ENCODE measurements at regions not wholly inside any gene's neighbourhood (a gene's known extent, or its start where the extent isn't known, plus 50 kb on each side); places are given as distances from the start of the nearest gene placed in this dataset.
"Not testable (repeated sequence)": the region's sequence is repeated elsewhere in the genome, so short reads cannot be mapped to it uniquely, and the experiment has no call there.

GRCh38 chr16:29195116-29195872 is 210.4 kb downstream of the LAT start:
- DNase-seq: not testable (repeated sequence)

DNA sequence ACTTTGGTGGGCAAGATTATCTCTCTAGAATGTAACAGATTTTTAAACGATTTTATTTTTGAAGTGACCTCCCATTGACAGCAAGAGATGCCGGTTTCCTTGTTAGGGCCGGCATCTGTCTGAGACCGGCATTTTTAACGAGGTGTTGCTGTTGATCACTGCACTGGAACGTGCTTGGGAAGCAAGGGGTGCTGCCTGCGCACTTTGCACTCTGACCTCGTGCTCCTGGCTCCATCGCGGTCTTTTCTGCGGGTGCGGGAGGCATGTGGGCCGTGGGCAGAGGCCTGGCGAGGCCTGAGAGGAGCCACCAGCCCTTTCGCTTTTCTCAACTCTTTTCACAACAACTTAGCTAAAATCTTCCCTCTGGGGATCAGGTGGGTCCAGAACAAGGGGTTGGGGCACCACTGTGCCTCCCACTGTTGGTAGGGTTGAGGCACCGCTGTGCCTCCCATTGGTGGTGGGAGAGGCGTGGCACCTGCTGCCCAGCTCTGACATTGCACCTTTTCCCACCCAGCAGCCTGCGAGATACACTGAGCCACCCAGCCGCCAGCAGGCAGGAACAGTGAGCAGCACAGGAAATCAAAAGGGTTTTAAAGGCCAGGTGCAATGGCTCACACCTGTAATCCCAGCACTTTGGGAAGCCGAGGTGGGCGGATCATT is 209.5 kb downstream of the LAT start:
- DNase-seq: not testable (repeated sequence)

GRCh38 chr16:29193634-29194033 is 208.8 kb downstream of the LAT start:
- DNase-seq: not testable (repeated sequence)

- DNase-seq: not testable (repeated sequence)
Measured at GRCh38 chr16:29193248-29193574, 208.4 kb downstream of the LAT start.

DNA sequence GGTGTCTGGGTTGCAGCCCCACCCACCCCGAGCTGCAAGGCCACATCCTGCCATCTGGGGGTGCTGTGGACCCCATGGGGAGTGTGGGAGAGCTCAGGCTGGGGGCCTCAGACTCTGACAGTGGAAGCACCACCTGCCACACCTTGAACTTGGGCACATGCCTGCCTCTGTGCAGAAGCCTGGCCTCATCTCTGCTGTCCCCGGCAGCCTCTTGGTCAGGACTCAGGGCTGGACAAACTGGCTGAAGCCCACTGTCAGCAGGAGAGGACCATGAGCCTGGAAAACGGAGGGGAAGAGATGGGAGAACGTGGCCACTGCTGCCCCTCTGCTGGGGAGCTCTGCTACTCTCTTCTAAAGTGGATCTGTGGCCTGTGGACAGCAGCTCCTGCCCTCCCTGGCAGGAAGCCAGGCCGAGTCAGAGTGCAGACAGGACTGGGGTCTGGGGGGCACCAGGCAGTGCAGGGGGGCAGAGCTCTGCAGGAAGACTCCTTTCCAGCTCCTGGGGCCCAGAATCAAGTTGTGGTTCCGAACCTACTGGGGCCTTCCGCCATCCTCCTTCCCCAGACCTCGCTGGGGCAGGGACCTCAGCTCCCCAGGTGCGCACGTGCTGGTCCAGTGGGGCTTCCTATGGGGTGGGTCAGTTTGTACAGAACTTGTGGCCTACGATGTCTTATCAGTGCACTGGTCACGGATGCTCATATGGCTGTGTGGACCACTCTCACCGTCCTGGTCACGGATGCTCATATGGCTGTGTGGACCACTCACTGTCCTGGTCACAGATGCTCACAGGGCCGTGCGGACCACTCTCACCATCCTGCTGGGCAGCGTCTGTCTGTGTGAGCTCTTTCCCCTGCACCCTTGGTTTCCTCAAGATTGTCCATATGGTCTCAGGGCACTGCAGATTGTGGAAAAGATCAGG is 207.7 kb downstream of the LAT start:
- DNase-seq: no peak

DNA sequence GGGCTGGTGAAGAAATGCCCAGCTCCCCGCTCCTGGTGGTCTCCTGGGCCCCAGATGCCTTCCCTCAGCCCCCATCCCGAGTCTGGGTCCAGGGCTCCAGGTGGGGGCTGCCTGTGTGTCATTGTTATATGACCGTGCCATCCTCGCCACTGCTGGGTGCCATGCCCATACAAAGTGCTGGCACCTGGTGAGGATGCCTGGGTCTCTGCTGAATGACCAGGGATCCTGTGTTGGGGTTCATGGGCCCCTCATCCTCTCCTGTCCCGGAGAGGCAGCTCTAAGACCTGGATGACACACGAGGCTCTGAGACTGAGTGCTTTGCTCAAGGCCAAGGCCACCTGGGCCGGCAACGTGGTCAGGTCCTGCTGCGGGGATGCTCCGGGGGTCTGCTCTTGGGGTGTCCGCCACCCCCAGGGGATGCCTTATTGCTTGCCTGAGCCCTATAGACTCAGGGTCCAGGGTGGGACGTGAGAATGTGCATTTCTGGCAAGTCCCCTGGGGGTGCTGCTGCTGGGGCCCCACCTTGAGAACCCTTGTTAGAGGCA is 206.9 kb downstream of the LAT start:
- not testable (repeated sequence) for DNase-seq

DNA sequence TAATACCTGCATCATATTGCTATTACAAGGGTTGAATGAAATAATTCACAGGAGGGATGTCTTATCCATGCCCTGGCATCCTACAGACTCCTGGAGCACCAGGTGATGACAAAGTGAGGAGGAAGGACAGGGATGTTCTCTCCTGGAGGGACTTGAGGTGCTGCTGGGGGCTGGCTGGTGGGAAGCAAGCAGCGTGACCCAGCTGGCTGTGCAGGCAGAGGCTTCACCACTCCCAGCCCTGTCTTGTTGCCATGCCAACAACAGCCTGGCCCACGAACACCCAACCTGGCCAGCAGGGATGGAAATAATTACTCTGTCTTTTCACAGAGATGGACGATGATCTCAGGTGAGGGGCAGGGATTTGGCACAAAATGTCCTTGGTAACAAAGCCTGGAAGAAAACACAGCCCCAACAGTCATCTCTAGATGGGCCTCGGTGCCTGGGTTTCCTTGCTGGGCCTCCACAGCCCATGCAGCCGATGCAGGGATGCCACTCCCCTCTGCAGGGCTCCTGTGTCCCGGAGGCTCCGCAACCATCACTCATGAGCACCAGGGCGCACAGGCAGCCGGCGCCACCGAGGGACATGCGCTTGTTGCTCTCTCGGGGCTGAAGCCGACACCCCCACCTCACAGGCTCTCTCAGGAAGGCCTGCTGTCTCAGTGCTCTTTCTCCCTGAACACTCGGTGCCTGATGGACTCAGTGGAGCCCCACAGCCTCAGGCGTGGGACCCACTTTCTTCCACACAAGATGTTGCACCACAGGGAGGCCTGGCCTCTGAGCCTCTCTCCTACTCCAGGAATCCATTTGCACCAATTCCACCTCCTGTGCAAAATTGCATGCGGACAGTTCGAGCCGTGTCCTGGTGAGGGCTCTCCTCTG is 205.9 kb downstream of the LAT start:
- not testable (repeated sequence) for DNase-seq

DNA sequence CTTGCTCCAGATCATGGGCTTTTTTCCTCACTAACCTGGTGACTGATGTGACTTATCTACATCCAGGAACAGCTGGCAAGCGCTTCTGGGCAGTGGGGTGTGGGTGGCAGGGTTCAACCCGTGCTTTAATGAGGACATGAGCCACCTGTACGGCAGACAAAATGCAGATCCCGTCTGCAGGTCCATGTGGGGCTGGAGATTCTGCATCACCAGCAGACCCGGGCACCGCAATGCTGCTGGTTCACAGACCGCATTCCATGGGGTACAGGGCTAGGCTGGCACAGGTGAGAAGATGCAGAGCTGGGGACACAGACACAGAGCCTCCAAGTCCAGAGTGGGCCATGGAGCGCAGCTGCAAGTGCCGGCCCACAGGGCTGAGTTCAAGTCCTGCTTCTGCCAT is 204.0 kb downstream of the LAT start:
- not testable (repeated sequence) for DNase-seq

DNA sequence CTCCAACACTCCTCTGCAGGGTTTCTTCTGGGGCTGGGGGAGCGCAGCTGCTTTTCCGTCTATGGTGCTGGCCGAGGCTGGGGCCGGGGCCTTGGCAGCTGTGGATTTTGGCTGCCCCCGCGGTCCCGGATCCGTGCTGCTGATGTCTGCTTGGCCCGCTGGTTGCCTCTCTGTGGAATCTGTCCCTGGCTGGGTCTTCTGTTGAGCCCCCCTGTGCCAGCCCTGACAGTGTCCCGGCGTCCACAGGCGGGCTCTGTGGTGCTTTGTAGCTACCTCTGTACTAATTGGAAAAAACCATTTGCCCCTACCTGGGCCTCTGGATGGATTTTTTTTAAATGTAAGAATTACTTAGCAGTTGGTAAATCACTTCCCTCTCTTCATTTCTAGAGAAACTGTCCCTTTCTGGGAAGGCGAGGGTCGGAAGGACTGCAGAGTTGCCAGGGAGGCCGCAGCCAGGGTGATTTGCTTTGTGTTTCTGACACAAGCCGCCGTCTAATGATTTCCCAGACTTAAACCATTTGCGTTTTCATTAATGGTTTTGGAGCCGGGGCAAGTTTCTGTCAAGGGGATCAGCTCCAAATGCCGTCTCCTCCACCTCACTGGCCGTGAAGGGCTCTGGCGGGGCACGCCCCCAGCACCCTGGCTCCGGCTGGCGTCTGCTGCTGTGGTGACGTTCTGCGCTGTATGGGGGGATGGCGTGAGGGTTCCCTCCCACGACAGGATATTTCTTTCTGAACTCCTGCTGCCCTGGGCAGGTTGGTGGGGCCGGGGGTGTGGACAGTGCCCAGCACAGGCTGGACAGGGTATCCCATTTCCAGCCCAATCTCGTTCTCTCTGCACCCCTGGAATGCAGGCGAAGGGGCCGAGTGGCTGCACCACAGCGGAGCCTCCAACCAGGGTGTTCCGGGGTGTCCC is 201.7 kb downstream of the LAT start:
- DNase-seq: not testable (repeated sequence)

DNA sequence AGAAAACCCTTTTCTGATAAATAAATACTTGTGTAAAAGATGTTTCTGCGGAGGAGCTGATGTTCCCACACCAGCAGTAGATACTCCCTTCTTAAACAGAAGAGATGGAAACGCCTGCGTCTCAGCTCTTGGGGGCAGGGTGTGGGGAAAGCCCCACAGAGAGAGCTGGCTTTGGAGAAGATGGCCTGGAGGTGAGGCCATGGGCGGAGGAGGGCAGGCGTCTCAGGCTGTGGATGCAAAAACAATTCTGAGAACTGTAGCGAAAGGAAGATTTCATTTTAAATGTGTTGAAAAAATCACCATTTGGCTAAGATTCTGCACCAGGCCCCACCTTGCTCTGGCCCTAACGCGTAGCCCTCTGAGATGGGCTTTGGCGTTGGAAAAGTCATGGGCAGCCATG is 201.0 kb downstream of the LAT start:
- DNase-seq: not testable (repeated sequence)

- DNase-seq: not testable (repeated sequence)
Measured at GRCh38 chr16:29184738-29185438, 200.0 kb downstream of the LAT start.

GRCh38 chr16:29182940-29183868 is 198.4 kb downstream of the LAT start:
- not testable (repeated sequence) for DNase-seq

DNA sequence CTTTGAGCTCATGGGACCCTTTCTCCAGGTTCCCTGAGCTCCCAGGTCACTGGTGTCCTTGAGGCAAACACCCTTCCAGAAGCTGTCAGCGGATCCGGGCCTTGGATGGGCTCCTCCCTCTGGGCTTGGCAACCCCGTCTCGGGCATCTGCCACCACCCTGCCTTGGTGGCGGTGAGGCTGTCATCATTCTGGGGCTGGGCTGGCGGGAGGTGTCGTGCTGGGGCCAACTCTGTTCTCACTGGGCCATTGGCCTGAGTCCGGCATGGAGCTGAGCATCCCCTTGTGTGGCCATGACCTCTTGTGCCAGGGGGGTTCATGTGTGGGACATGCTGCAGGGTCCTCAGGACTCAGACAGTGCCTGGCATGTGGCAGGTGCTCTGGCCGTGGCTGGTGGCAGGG is 197.6 kb downstream of the LAT start:
- DNase-seq: no peak

DNA sequence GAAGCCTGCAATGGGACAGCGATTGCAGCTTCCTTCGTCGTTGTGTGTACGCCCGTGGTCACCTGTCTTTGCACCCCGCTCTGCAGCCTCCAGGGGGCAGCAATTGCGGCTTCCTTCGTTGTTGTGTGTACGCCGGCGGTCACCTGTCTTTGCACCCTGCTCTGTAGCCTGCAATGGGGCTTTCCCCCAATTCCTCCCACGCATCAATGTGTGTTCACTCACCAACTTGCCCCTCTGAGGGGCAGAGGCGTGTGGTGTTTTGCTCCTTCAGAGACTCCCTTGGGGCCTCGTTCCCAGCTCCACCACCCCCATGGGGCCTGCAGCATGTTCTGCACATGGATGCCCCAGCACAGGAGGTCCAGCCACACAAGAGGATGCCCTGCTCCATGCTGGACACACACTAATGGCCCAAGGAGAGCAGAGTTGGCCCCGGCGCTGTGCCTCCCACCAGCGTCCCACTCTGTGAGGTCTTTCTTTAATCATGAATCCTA is 197.1 kb downstream of the LAT start:
- DNase-seq: not testable (repeated sequence)

DNA sequence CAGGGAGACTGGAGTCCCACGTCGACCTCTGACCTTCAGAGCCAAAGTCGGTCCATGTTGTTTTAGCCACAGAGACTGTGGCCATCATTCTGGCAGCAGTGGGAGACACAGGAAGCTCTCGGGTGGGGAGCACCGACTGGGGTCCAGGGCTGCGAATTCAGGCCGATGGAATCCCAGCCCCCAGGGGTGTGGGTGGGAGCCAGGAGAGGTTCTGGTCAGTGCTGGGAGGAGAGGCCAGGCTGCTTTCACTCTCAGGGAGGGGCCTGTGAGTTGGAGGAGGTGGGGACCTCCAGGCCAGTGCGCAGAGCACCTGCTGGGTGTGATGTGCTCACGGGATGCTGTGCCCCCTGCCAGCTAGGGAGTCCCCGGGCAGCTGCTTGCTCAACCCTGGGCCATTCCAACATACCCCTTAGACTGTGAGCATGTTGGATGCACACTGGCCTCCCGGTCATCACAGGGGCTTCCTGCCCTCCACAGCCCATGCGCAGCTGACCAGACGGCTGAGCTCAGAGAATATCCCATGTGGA is 196.5 kb downstream of the LAT start:
- DNase-seq: not testable (repeated sequence)

- DNase-seq: not testable (repeated sequence)
Measured at GRCh38 chr16:29180206-29180600, 195.4 kb downstream of the LAT start.

- DNase-seq: not testable (repeated sequence)
Measured at GRCh38 chr16:29179401-29180205, 194.8 kb downstream of the LAT start.

All from GF-D8 (cell line).